Body of pancreas (tissue), 4 donors: ENCODE measurements at regions not wholly inside any gene's neighbourhood (a gene's known extent, or its start where the extent isn't known, plus 50 kb on each side); places are given as distances from the start of the nearest gene placed in this dataset.

Experiments
- POLR2A ChIP-seq, 3 donors: fragments of 450-650 bp; IDR thresholded peaks; one replicate each; pipeline ENCODE4 v1.6.1; 2016; ENCODE audit warnings: antibody characterized with exemption in 3 of 3, mild to moderate bottlenecking in 2 of 3
- TF ChIP-seq, protein P1 (sequence below), 7 experiments: fragments of 450-650 bp in 4 of 7; fragments of 200-600 bp in 3 of 7; sonication (generic) in 3 of 7; IDR thresholded peaks; one replicate each; pipeline ENCODE4 v1.5.1; 2016 to 2019; ENCODE audit warnings: antibody characterized with exemption in 7 of 7

GRCh38 chr4:57789666-57790065 lies 679.5 kb upstream of the IGFBP7 start:
- TF ChIP-seq, protein P1, sequence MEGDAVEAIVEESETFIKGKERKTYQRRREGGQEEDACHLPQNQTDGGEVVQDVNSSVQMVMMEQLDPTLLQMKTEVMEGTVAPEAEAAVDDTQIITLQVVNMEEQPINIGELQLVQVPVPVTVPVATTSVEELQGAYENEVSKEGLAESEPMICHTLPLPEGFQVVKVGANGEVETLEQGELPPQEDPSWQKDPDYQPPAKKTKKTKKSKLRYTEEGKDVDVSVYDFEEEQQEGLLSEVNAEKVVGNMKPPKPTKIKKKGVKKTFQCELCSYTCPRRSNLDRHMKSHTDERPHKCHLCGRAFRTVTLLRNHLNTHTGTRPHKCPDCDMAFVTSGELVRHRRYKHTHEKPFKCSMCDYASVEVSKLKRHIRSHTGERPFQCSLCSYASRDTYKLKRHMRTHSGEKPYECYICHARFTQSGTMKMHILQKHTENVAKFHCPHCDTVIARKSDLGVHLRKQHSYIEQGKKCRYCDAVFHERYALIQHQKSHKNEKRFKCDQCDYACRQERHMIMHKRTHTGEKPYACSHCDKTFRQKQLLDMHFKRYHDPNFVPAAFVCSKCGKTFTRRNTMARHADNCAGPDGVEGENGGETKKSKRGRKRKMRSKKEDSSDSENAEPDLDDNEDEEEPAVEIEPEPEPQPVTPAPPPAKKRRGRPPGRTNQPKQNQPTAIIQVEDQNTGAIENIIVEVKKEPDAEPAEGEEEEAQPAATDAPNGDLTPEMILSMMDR (IDR thresholded peaks at IDR 0.05) = no peak
- TF ChIP-seq POLR2A (IDR thresholded peaks at IDR 0.05) = no peak
